ENCODE measurements at regions not wholly inside any gene's neighbourhood (a gene's known extent, or its start where the extent isn't known, plus 50 kb on each side); places are given as distances from the start of the nearest gene placed in this dataset.
"Not testable (repeated sequence)": the region's sequence is repeated elsewhere in the genome, so short reads cannot be mapped to it uniquely, and the experiment has no call there.

DNA sequence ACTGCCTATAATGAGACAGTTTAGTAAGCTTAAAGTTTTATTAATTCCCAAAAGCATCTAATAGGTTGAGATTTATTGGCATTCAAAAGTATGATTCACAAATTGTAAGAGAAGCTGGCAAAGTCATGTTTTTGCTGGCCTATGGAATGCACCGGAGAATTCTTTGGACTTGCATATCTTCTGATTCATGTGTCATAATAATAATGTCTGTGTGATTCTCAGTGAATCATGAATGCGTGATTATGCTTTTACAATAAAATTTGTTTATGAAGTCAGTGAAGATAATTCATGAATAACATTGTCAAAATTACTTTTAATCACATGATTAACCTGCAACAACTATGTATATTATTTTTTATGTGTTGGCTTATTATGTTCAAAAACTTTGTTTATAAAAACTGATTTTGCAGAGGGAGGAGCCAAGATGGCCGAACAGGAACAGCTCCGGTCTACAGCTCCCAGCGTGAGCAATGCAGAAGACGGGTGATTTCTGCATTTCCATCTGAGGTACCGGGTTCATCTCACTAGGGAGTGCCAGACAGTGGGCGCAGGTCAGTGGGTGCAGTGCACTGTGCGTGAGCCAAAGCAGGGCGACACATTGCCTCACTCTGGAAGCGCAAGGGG, 389.2 kb downstream of the SRGAP2C start:
- not testable (repeated sequence) for H3K4me1 Mint-ChIP-seq (ENCODE audit: low read depth); H3K4me3 Mint-ChIP-seq; H3K27ac Mint-ChIP-seq; H3K27me3 Mint-ChIP-seq (ENCODE audit: low read depth)
- Mint-ChIP-seq H3K36me3 (ENCODE audit: low read depth) (peaks cover 43% of the 10 kb centered on the region), H3K9me3 (peaks cover 17% of the 10 kb centered on the region)

DNA sequence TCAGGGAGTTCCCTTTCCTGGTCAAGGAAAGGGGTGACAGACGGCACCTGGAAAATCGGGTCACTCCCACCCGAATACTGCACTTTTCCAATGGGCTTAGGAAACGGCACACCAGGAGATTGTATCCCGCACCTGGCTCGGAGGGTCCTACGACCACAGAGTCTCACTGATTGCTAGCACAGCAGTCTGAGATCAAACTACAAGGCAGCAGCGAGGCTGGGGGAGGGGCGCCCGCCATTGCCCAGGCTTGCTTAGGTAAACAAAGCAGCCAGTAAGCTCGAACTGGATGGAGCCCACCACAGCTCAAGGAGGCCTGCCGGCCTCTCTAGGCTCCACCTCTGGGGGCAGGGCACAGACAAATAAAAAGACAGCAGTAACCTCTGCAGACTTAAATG, 389.7 kb downstream of the SRGAP2C start:
- not testable (repeated sequence) for H3K27ac Mint-ChIP-seq; H3K27me3 Mint-ChIP-seq (ENCODE audit: low read depth); H3K4me1 Mint-ChIP-seq (ENCODE audit: low read depth); H3K4me3 Mint-ChIP-seq
- peaks cover 44% of the 10 kb centered on the region for H3K36me3 Mint-ChIP-seq (ENCODE audit: low read depth)
- H3K9me3 Mint-ChIP-seq = peaks cover 18% of the 10 kb centered on the region

DNA sequence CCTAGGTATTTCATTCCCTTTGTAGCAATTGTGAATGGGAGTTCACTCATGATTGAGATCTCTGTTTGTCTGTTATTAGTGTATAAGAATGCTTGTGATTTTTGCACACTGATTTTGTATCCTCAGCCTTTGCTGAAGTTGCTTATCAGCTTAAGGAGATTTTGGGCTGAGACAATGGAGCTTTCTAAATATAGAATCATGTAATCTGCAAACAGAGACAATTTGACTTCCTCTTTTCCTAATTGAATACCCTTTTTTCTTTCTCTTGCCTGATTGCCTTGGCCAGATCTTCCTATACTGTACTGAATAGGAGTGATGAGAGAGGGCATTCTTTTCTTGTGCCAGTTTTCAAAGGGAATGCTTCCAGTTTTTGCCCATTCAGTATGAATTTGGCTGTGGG, 398.1 kb downstream of the SRGAP2C start:
- Mint-ChIP-seq H3K9me3 (peaks cover 52% of the 10 kb centered on the region), H3K4me1 (ENCODE audit: low read depth) (peaks cover 14% of the 10 kb centered on the region), H3K36me3 (ENCODE audit: low read depth) (peaks cover 59% of the 10 kb centered on the region)
- not testable (repeated sequence) for H3K27me3 Mint-ChIP-seq (ENCODE audit: low read depth); H3K4me3 Mint-ChIP-seq; H3K27ac Mint-ChIP-seq

DNA sequence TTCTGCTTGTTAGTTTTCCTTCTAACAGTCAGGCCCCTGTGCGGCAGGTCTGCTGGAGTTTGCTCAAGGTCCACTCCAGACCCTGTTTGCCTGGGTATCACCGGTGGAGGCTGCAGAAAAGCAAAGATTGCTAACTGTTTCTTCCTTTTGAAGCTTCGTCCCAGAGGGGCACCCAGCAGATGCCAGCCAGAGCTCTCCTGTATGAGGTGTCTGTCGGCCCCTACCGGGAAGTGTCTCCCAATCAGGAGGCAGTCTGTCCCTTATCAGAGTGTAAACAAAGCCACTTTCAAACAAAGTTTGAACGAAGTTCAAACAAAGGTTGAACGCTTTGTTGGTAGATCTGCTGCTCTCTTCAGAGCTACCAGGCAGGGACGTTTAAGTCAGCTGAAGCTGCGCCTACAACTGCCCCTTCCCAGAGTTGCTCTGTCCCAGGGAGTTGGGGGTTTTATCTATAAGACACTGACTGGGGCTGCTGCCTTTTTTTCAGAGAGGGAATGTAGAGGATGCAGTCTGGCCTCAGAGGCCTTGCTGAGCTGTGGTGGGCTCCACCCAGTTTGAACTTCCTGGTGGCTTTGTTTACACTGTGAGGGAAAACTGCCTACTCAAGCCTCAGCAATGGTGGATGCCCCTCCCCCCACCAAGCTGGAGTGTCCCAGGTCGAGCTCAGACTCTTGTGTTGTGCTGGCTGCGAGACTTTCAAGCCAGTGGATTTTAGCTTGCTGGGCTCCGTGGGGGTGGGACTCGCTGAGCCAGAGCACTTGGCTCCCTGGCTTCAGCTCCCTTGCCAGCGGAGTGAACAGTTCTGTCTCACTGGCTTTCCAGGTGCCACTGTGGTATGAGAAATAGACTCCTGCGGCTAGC, 401.8 kb downstream of the SRGAP2C start:
- H3K9me3 Mint-ChIP-seq = peaks cover 43% of the 10 kb centered on the region
- H3K27me3 Mint-ChIP-seq (ENCODE audit: low read depth) = no peaks in the 10 kb centered on the region
- peak overlapping the region; percentile 70 for H3K27ac Mint-ChIP-seq
- H3K4me3 Mint-ChIP-seq = peak overlapping the region; percentile 32
- H3K4me1 Mint-ChIP-seq (ENCODE audit: low read depth) = peaks cover 14% of the 10 kb centered on the region
- H3K36me3 Mint-ChIP-seq (ENCODE audit: low read depth) = peaks cover 56% of the 10 kb centered on the region

DNA sequence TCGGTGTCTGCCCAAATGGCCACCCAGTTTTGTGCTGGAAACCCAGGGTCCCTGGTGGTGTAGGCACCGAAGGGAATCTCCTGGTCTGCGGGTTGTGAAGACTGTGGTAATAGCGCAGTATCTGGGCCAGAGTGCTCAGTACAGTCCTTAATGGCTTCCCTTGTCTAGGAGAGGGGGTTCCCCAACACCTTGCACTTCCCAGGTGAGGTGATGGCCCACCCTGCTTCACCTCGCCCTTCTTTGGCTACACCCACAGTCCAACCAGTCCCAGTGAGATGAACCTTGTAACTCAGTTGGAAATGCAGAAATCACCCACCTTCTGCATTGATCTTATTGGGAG, 402.4 kb downstream of the SRGAP2C start:
- Mint-ChIP-seq H3K36me3 (ENCODE audit: low read depth) (peaks cover 51% of the 10 kb centered on the region), H3K27me3 (ENCODE audit: low read depth) (no peaks in the 10 kb centered on the region), H3K4me1 (ENCODE audit: low read depth) (peaks cover 14% of the 10 kb centered on the region), H3K4me3 (no peak overlapping the region), H3K9me3 (peaks cover 37% of the 10 kb centered on the region), H3K27ac (no peak overlapping the region)

DNA sequence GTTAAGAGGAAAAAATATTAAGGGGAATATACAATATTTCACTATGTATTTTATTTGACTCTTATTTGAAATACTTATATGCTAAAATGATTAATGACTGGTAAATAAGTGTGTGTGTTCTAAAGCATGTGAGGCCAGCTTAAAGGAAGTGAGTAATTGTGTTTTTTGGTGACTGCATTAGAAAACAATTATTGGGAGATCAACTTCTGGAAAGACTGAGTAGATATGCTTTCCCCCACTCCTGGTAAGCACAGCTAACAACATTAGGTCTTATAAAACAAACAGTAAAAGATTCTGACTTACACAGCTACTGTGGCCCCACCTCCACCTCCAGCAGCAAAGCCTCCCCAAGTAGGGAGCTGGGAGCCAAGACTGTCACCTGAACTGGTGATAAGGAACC, 403.0 kb downstream of the SRGAP2C start:
- Mint-ChIP-seq H3K27me3 (ENCODE audit: low read depth) (no peaks in the 10 kb centered on the region), H3K9me3 (peaks cover 31% of the 10 kb centered on the region), H3K4me3 (no peak overlapping the region), H3K4me1 (ENCODE audit: low read depth) (peaks cover 14% of the 10 kb centered on the region), H3K36me3 (ENCODE audit: low read depth) (peaks cover 48% of the 10 kb centered on the region), H3K27ac (no peak overlapping the region)

DNA sequence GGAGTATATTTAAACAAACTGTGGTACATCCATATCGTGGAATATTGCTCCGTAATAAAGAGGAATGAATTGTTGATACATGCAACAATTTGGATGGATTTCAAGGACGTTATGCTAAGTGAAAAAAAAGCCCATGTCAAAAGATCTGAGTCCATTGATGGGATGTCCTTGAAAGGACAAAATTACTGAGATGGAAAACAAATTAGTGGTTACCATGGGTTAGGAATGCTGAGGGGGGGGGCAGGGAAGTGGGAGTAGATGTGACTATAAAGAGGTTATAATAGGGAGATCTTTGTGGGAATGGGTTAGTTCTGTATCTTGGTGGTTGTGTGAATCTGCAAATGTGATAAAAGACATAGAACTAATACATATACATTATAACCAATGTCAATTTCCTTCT, 409.3 kb downstream of the SRGAP2C start:
- peaks cover 30% of the 10 kb centered on the region for H3K36me3 Mint-ChIP-seq (ENCODE audit: low read depth)
- no peaks in the 10 kb centered on the region for H3K27me3 Mint-ChIP-seq (ENCODE audit: low read depth)
- no peak overlapping the region for H3K27ac Mint-ChIP-seq
- peaks cover 3% of the 10 kb centered on the region for H3K4me1 Mint-ChIP-seq (ENCODE audit: low read depth)
- H3K9me3 Mint-ChIP-seq = peaks cover 5% of the 10 kb centered on the region
- H3K4me3 Mint-ChIP-seq = no peak overlapping the region

DNA sequence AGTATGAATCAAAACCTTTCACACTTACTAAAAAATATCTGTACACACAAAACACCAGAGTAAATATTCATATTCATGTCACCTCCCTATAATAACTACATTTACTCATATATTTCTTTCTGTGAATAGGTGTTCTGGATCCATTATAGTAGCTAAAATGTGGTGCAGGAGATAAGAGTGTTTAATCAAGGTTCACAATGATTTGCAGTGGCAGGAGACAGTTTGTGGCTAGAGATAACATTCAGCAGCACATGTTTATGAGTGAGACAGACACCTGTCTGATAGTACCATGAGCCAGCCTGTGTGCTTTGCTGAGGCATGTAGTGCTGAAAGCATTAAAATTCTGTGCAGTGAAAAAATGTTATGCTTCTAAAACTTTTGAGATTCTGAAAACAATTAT, 410.3 kb downstream of the SRGAP2C start:
- Mint-ChIP-seq H3K27me3 (ENCODE audit: low read depth) (no peaks in the 10 kb centered on the region), H3K27ac (no peak overlapping the region), H3K36me3 (ENCODE audit: low read depth) (peaks cover 37% of the 10 kb centered on the region), H3K9me3 (peaks cover 5% of the 10 kb centered on the region), H3K4me1 (ENCODE audit: low read depth) (peaks cover 3% of the 10 kb centered on the region), H3K4me3 (no peak overlapping the region)

DNA sequence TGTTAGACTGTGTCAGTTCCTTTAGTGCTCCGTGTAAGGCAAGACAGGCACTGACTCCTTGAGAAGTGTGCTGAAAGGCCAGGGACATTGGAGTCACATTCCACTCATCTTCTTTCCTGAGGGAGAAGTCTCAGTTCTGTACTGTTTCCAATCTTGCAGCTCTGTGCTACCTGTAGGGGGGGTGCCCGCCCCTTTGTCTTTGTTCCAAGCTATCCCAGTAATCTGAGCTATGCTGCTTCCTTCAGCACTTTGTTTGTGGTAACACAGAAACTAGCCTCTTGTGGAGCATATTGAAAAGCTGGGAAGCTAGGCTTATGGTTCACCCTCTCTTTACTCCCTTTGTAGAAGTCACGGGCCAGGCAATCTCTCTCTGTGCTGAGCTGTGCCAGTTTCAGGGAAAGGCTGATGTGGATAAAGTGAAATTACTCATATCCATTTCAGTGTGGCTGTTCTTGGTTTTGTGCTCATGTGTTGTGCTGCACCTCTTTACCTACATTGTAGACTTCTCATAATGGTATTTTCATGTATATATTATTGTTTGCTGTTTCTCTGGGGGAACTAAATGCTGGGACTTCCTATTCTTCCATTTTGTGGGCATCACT, 420.2 kb downstream of the SRGAP2C start:
- H3K27me3 Mint-ChIP-seq (ENCODE audit: low read depth); H3K4me1 Mint-ChIP-seq (ENCODE audit: low read depth); H3K4me3 Mint-ChIP-seq; H3K27ac Mint-ChIP-seq: not testable (repeated sequence)
- peaks cover 27% of the 10 kb centered on the region for H3K36me3 Mint-ChIP-seq (ENCODE audit: low read depth)
- H3K9me3 Mint-ChIP-seq = peaks cover 22% of the 10 kb centered on the region

DNA sequence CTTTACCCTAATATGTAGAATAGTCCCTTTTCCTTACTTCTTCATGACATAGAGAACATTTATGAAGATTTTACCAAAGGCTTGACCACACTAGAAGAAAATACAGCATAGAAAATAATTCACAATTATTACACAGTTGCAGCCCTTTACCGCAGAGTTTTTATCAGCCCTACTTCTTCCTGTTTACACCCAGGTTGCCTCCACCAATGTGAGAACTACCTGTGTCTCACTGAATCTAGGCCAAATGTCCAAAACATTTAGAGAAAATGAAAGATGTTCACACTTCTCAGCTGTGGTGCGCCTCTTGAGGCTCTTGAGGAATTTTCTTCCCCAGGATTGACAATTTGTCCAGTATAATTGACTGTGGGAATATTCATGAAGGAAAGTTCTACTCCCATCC, 422.7 kb downstream of the SRGAP2C start:
- peaks cover 10% of the 10 kb centered on the region for H3K36me3 Mint-ChIP-seq (ENCODE audit: low read depth)
- not testable (repeated sequence) for H3K4me3 Mint-ChIP-seq; H3K27me3 Mint-ChIP-seq (ENCODE audit: low read depth); H3K9me3 Mint-ChIP-seq; H3K4me1 Mint-ChIP-seq (ENCODE audit: low read depth); H3K27ac Mint-ChIP-seq

Measured in T-helper 1 cell treated with Interleukin-12 subunit alpha and Interleukin-12 subunit beta and Interleukin-4 antibody, amounts not matched to agents 30 μg/mL and 1 μg/mL, for 36 hours (primary cell).